GM04504 (cell line): ENCODE measurements at regions not wholly inside any gene's neighbourhood (a gene's known extent, or its start where the extent isn't known, plus 50 kb on each side); places are given as distances from the start of the nearest gene placed in this dataset.
"Not testable (repeated sequence)": the region's sequence is repeated elsewhere in the genome, so short reads cannot be mapped to it uniquely, and the experiment has no call there.

Experiments
- DNase-seq: peaks from one replicate; pipeline ENCODE4 v3.0.0-alpha.2; 2012; ENCODE audit warnings: low read depth

- DNase-seq, result no peak
Observed at GRCh38 chr6:144776031-144776819, 491.1 kb downstream of the UTRN start.

GRCh38 chr6:144777249-144777648, 492.1 kb downstream of the UTRN start:
- no peak for DNase-seq

GRCh38 chr6:144778056-144778455, 492.9 kb downstream of the UTRN start:
- DNase-seq, result no peak

GRCh38 chr6:144778773-144779492, 493.8 kb downstream of the UTRN start:
- no peak for DNase-seq

- no peak for DNase-seq
Observed at GRCh38 chr6:144781836-144782235, 496.7 kb downstream of the UTRN start.

DNA sequence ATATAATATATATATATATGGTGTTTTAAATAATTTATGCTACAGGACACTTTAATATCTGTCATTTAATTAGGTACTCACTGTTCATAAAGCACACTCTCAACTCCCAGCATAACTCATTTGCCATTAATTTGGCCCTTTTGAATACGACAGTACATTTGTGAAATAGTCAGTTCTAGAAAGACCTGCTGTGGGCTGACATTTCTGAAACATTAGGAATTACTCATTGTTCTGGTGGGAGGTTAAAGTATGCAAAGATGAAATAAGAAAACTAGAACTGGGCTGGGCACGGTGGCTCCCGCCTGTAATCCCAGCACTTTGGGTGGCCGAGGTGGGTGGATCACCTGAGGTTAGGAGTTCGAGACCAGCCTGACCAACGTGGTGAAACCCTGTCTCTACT, 497.5 kb downstream of the UTRN start:
- no peak for DNase-seq

DNA sequence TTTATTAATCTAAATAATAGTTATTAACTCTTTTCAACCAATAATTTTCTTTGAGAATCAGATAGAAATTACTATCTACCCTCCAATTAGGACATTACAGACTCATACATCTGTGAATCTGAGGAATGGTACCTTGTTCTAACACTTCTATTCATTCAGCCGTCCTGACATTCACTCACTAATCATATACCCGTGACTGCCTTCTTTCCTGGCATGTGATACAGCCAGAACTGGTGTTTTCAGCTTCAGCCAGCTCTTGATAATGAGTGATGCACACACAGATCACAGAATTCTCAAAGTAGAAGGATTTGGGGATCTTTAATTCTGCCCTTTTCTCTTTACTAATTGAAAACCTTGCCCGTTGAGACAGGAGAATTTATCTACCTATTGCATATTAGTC, 499.9 kb downstream of the UTRN start:
- DNase-seq, result no peak

- DNase-seq, result no peak
Observed at GRCh38 chr6:144786825-144787224, 501.7 kb downstream of the UTRN start.

DNA sequence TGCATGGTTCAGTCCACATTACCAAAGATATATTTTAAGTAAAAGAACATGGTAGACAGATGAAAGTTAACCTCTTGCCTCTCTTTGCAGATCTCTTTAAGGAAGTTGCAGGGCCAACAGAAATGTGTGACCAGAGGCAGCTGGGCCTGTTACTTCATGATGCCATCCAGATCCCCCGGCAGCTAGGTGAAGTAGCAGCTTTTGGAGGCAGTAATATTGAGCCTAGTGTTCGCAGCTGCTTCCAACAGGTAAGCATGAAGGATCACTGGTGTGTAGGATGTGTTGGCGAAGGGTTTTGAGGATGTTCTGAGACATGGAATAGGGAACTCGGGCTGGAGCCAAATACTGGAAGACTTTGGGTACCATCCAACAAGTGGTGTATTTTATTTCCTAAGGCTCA, 508.6 kb downstream of the UTRN start:
- no peak for DNase-seq

- DNase-seq, result not testable (repeated sequence)
Observed at GRCh38 chr6:144795022-144795421, 509.9 kb downstream of the UTRN start.

- DNase-seq, result no peak
Observed at GRCh38 chr6:144796070-144796469, 510.9 kb downstream of the UTRN start.

GRCh38 chr6:144797881-144798589, 512.9 kb downstream of the UTRN start:
- DNase-seq, result peak; percentile 70

DNA sequence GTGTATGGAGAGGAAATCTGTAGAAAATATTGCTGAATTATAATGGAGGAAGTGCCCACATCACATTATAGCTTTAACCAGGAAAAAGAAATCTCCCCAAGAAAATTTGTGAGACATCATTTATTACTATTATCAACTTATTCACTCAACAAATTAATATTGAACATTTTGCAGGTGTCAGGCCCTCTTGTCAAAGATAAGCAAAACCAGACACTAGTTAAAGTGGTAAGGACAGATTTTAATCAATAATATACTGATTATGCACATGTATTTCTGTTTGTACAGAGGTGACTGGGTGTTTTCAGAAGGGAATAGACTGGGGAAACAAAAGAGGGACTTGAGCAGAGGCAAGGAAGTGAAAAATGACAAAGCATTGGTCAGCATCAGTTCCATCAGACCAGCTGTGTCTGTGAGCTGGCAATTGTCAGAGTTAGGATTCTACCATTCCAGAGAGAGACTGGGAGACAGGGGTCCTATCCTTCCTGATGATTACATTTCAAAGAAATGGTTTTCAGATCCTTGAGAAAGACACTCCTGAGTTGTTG, 519.2 kb downstream of the UTRN start:
- no peak for DNase-seq

DNA sequence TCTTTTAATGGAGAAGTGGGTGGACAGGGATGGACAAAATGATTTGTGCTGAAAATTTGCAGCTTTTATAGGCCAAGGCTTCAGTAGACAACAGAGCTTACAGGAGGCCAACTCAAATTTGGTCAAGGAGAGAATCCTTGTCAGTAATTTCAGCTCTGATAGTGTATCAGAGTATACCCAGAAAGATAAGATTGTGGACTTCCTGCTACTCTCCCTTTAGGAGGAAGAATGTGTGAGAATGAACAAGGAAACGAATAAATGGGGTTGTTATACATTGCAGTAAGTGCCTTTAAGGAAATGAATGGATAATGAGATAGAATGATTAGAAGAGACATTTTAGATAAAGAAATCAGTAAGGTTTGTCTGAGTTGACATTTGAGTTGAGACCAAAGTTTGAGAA, 519.9 kb downstream of the UTRN start:
- no peak for DNase-seq

- DNase-seq, result no peak
Observed at GRCh38 chr6:144806222-144806621, 521.1 kb downstream of the UTRN start.

DNA sequence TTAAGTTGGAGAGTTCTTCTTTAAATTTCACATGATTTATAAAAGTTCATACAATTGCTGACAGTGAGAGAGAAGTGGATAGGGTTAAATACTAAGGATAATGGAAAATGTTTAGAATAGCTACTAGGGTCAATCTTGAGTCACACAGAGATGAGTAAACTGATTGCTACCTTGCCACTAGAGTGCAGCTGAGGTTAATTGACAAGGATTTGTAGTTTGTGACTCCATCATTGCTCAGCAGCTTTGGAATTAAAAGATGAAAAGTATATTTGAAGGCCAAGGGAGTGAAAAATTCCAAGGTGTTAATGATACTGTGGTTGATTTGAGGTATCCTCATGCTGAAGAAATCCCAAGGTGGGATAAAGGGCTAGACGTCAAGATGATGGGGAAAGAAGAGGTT, 524.0 kb downstream of the UTRN start:
- DNase-seq, result peak; percentile 20

GRCh38 chr6:144809969-144810368, 524.8 kb downstream of the UTRN start:
- no peak for DNase-seq

GRCh38 chr6:144811140-144811539, 526.0 kb downstream of the UTRN start:
- no peak for DNase-seq

DNA sequence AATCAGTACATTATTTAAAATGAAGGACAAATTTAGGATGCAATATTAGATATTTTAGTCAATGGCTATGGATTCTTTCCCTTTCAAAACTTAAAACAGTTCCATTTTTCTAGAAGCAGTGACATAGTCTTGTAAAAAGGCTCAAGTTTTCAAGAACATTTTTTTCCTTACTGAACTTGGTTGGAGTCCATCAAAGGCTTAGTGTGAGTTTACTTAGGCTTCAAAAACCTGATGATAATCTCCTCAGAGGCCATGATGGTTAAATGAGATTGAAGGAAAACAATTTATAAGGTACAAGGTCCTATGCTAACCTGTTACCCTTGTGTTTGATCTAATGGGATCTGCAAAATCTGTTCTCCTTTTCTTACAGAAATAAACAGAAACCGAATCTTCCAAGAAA, 531.8 kb downstream of the UTRN start:
- DNase-seq, result no peak

GRCh38 chr6:144820270-144820669, 535.1 kb downstream of the UTRN start:
- DNase-seq, result no peak

DNA sequence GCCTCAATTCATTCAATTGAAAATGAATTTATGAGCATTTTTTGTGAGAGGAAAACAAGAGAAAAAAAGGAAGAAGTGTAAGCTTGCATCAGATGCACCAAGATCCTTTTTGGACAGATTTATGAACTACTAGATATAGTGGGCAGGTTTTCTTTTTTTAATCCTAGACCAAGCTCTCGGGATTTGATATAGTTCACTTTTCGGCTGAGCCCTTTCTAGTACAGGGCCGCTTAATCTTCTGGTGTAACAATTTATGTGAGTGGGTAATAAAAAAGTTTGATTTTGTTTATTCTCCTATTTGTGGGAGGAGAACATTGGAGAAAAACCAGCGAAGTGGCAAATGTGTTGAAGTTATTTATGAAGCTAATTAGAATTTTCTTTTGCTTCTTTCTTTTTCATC, 538.0 kb downstream of the UTRN start:
- DNase-seq, result no peak

- DNase-seq, result no peak
Observed at GRCh38 chr6:144824018-144824417, 538.9 kb downstream of the UTRN start.
